IMR-90 (cell line): ENCODE measurements at regions not wholly inside any gene's neighbourhood (a gene's known extent, or its start where the extent isn't known, plus 50 kb on each side); places are given as distances from the start of the nearest gene placed in this dataset.

Source experiments
- ATAC-seq: fragments of 200-7000 bp; cut with Tn5 transposase; 2 replicates; pipeline ENCODE4 v1.9.1; 2020; ENCODE audit warnings: low read depth, mild to moderate bottlenecking, moderate library complexity
- BruUV-seq: library from RNA; stranded (reverse); fragments of 400-500 nt; replicated peaks from 2 replicates; lab custom pipeline; 2021; lab: Mats Ljungman, UMichigan
- CTCF ChIA-PET: fragments of 300-600 bp; formaldehyde crosslinking; extraction: SDS; loops from one replicate; lab custom pipeline; 2021; ENCODE audit warnings: antibody characterized with exemption; lab: Yijun Ruan, JAX
- POLR2A ChIA-PET: fragments of 300-600 bp; sonication (Branson Sonifier 250); formaldehyde crosslinking; loops from one replicate; lab custom pipeline; 2022; ENCODE audit warnings: antibody characterized with exemption; ENCODE audit not compliant: unreplicated experiment; lab: Charles Lee
- DNase-seq: peaks from one replicate; pipeline ENCODE4 v3.0.0; 2013
- H2AFZ ChIP-seq: replicated peaks from 2 replicates; pipeline ENCODE3; 2013; ENCODE audit warnings: low read length, mild to moderate bottlenecking; ENCODE audit not compliant: poor library complexity
- H2AK5ac ChIP-seq: 2 replicates; pipeline ENCODE4 v1.6.1; 2013; ENCODE audit warnings: low read depth, low read length, inconsistent platforms
- H2AK9ac ChIP-seq: replicated peaks from 2 replicates; pipeline ENCODE3; 2013; ENCODE audit warnings: mild to moderate bottlenecking, low read depth, low read length, moderate library complexity; ENCODE audit not compliant: poor library complexity
- H2BK120ac ChIP-seq: 2 replicates; pipeline ENCODE4 v1.6.1; 2013; ENCODE audit warnings: low read depth, low read length, inconsistent platforms
- H2BK15ac ChIP-seq: 3 replicates; pipeline ENCODE4 v1.6.1; 2013; ENCODE audit warnings: low read depth, low read length, inconsistent platforms
- H2BK20ac ChIP-seq: 2 replicates; pipeline ENCODE4 v1.6.1; 2013; ENCODE audit warnings: low read depth, mild to moderate bottlenecking, inconsistent platforms, low read length, moderate library complexity
- H2BK5ac ChIP-seq: 2 replicates; pipeline ENCODE4 v1.6.1; 2013; ENCODE audit warnings: mild to moderate bottlenecking, low read depth, low read length, inconsistent platforms; ENCODE audit not compliant: poor library complexity, severe bottlenecking
- H3K14ac ChIP-seq: replicated peaks from 2 replicates; pipeline ENCODE4 v1.6.1; 2013; ENCODE audit warnings: low read depth, low read length, inconsistent platforms
- H3K18ac ChIP-seq: 2 replicates; pipeline ENCODE4 v1.6.1; 2013; ENCODE audit warnings: low read depth, low read length, control low read depth
- H3K23ac ChIP-seq: 2 replicates; pipeline ENCODE4 v1.6.1; 2013; ENCODE audit warnings: low read depth, low read length, inconsistent platforms
- H3K27ac ChIP-seq: 2 replicates; pipeline ENCODE4 v1.5.1; 2013; ENCODE audit warnings: mild to moderate bottlenecking, control low read depth, low read length; ENCODE audit not compliant: insufficient read depth
- H3K27me3 ChIP-seq: 2 replicates; pipeline ENCODE4 v1.6.1; 2013; ENCODE audit warnings: low read length; ENCODE audit not compliant: control insufficient read depth, insufficient read depth
- H3K36me3 ChIP-seq: 2 replicates; pipeline ENCODE4 v1.6.1; 2013; ENCODE audit warnings: low read length, mixed read lengths; ENCODE audit not compliant: control insufficient read depth, insufficient read depth
- H3K4ac ChIP-seq: 2 replicates; pipeline ENCODE4 v1.6.1; 2013; ENCODE audit warnings: low read depth, low read length, inconsistent platforms
- H3K4me1 ChIP-seq: 2 replicates; pipeline ENCODE4 v1.6.1; 2013; ENCODE audit warnings: low read length, mixed read lengths; ENCODE audit not compliant: control insufficient read depth, insufficient read depth
- H3K4me2 ChIP-seq: 2 replicates; pipeline ENCODE4 v1.6.1; 2013; ENCODE audit warnings: low read depth, mild to moderate bottlenecking, control low read depth, low read length, moderate library complexity
- H3K4me3 ChIP-seq: 2 replicates; pipeline ENCODE4 v1.5.1; 2013; ENCODE audit warnings: low read depth, mild to moderate bottlenecking, control low read depth, low read length, moderate library complexity; ENCODE audit not compliant: insufficient read depth
- H3K56ac ChIP-seq: 2 replicates; pipeline ENCODE4 v1.6.1; 2013; ENCODE audit warnings: low read length, inconsistent platforms; ENCODE audit not compliant: insufficient read depth; ENCODE audit errors: extremely low read depth
- H3K79me1 ChIP-seq, 2 experiments: 2 replicates each; pipeline ENCODE4 v1.6.1; 2013; ENCODE audit warnings: low read length in 2 of 2, inconsistent platforms in 1 of 2, low read depth in 1 of 2
- H3K9ac ChIP-seq: 2 replicates; pipeline ENCODE4 v1.6.1; 2013; ENCODE audit warnings: low read depth, low read length, control low read depth
- H3K9me1 ChIP-seq: 2 replicates; pipeline ENCODE4 v1.6.1; 2013; ENCODE audit warnings: low read length, inconsistent platforms; ENCODE audit not compliant: insufficient read depth
- H3K9me3 ChIP-seq: 2 replicates; pipeline ENCODE4 v1.6.1; 2013; ENCODE audit warnings: low read length; ENCODE audit not compliant: control insufficient read depth, insufficient read depth
- H4K20me1 ChIP-seq: 2 replicates; pipeline ENCODE4 v1.6.1; 2013; ENCODE audit warnings: low read length, inconsistent platforms; ENCODE audit not compliant: insufficient read depth
- H4K5ac ChIP-seq: 2 replicates; pipeline ENCODE4 v1.6.1; 2013; ENCODE audit warnings: mild to moderate bottlenecking, low read depth, low read length, control low read depth
- H4K8ac ChIP-seq, 2 experiments: 2 replicates each; pipeline ENCODE4 v1.6.1; 2013; ENCODE audit warnings: low read depth in 2 of 2, low read length in 2 of 2, control low read depth in 1 of 2, inconsistent platforms in 1 of 2
- H4K91ac ChIP-seq: 2 replicates; pipeline ENCODE4 v1.6.1; 2013; ENCODE audit warnings: low read depth, low read length, inconsistent platforms; ENCODE audit not compliant: insufficient read depth
- BHLHE40 ChIP-seq: fragments of 150-350 bp; IDR thresholded peaks from 2 replicates; pipeline ENCODE4 v1.6.1; 2016; ENCODE audit warnings: mild to moderate bottlenecking, low read depth, low read length
- CEBPB ChIP-seq: IDR thresholded peaks from 2 replicates; pipeline ENCODE4 v1.6.1; 2012; ENCODE audit warnings: low read depth, low read length, improper control_type of control experiment
- CHD1 ChIP-seq: IDR thresholded peaks from 2 replicates; pipeline ENCODE4 v1.6.1; 2012; ENCODE audit warnings: low read depth, low read length, improper control_type of control experiment
- CTCF ChIP-seq: conservative IDR thresholded peaks from 2 replicates; pipeline ENCODE4 v1.5.1; 2012; ENCODE audit warnings: mild to moderate bottlenecking, low read depth, low read length, improper control_type of control experiment
- ELK1 ChIP-seq: fragments of 150-350 bp; IDR thresholded peaks from 2 replicates; pipeline ENCODE4 v1.6.1; 2016; ENCODE audit warnings: low read depth, mild to moderate bottlenecking, low read length, moderate library complexity, borderline replicate concordance
- FOS ChIP-seq: fragments of 150-350 bp; IDR thresholded peaks from 2 replicates; pipeline ENCODE4 v1.6.1; 2016; ENCODE audit warnings: low read depth, low read length
- MAFK ChIP-seq: IDR thresholded peaks from 2 replicates; pipeline ENCODE4 v1.6.1; 2012; ENCODE audit warnings: low read depth, low read length, improper control_type of control experiment
- MAZ ChIP-seq: IDR thresholded peaks from 2 replicates; pipeline ENCODE4 v1.6.1; 2012; ENCODE audit warnings: low read depth, mild to moderate bottlenecking, low read length, improper control_type of control experiment, moderate library complexity, borderline replicate concordance
- MXI1 ChIP-seq: IDR thresholded peaks from 2 replicates; pipeline ENCODE4 v1.6.1; 2012; ENCODE audit warnings: low read depth, mild to moderate bottlenecking, low read length, moderate library complexity, borderline replicate concordance
- NFE2L2 ChIP-seq: fragments of 150-350 bp; IDR thresholded peaks from 2 replicates; pipeline ENCODE4 v1.6.1; 2016; ENCODE audit warnings: low read depth, mild to moderate bottlenecking, low read length
- POLR2A ChIP-seq: IDR thresholded peaks from 2 replicates; pipeline ENCODE4 v1.6.1; 2012; ENCODE audit warnings: mild to moderate bottlenecking, low read depth, low read length
- RAD21 ChIP-seq: IDR thresholded peaks from 2 replicates; pipeline ENCODE4 v1.6.1; 2012; ENCODE audit warnings: low read length, improper control_type of control experiment
- RCOR1 ChIP-seq: IDR thresholded peaks from 2 replicates; pipeline ENCODE4 v1.6.1; 2012; ENCODE audit warnings: mild to moderate bottlenecking, low read length, improper control_type of control experiment; ENCODE audit not compliant: insufficient replicate concordance
- RFX5 ChIP-seq: IDR thresholded peaks from 2 replicates; pipeline ENCODE4 v1.8.0; 2012; ENCODE audit warnings: low read depth, mild to moderate bottlenecking, low read length, moderate library complexity
- SMC3 ChIP-seq: fragments of 150-350 bp; IDR thresholded peaks from 2 replicates; pipeline ENCODE4 v1.6.1; 2016; ENCODE audit warnings: low read depth, mild to moderate bottlenecking, antibody characterized with exemption, low read length, moderate library complexity
- USF2 ChIP-seq: fragments of 150-350 bp; IDR thresholded peaks from 2 replicates; pipeline ENCODE4 v1.6.1; 2017; ENCODE audit warnings: mild to moderate bottlenecking, antibody characterized with exemption, low read length, low read depth
- WGBS, 2 experiments: methylation state at CpG; one replicate each; pipeline versions ENCODE4 v1.1.5 to v1.1.7; 2013; ENCODE audit warnings: missing lambda C conversion rate in 2 of 2; ENCODE audit not compliant: insufficient read length in 1 of 2; ENCODE audit errors: extremely low coverage in 2 of 2; 5-methylcytosine and 5-hydroxymethylcytosine counted together
- dilution Hi-C: fragments of 300-500 bp; cut with HindIII; formaldehyde crosslinking; loops from one replicate; pipeline ENCODE4 v1.14.3; 2018; ENCODE audit warnings: low sequenced_read_pairs; ENCODE audit not compliant: unreplicated experiment
- in situ Hi-C: fragments of 300-500 bp; cut with MboI; formaldehyde crosslinking; loops from 3 replicates; pipeline ENCODE4 v1.14.3; 2019; ENCODE audit warnings: low sequenced_read_pairs, inconsistent platforms, mixed read lengths
- intact Hi-C: fragments of 100-400 bp; cut with micrococcal nuclease; formaldehyde crosslinking; loops from 2 replicates; pipeline ENCODE4 v1.10.0; 2022

- DNase-seq = no peak
- Histone ChIP-seq H2BK5ac (no peak overlapping the region), H2BK15ac (no peak overlapping the region; the same call in 2 of the 3 replicates), H3K4ac (no peak overlapping the region), H4K5ac (no peak overlapping the region), H3K18ac (no peak overlapping the region), H3K79me1 (no peaks in the 10 kb centered on the region), H3K4me1 (peaks cover 8% of the 10 kb centered on the region), H3K27ac (no peak overlapping the region), H3K9me1 (peaks cover 2% of the 10 kb centered on the region; the same call in 1 of the 2 replicates), H4K91ac (no peak overlapping the region), H3K4me3 (no peak overlapping the region), H2AK5ac (no peak overlapping the region), H3K14ac (no peak overlapping the region; the same call in 1 of the 2 replicates), H3K27me3 (no peaks in the 10 kb centered on the region), H3K4me2 (no peak overlapping the region), H3K56ac (no peak overlapping the region), H3K9ac (no peak overlapping the region), H2AK9ac (no peak overlapping the region), H3K23ac (no peak overlapping the region), H2BK20ac (no peak overlapping the region), H2BK120ac (no peak overlapping the region), H3K36me3 (no peaks in the 10 kb centered on the region), H4K20me1 (no peaks in the 10 kb centered on the region), H3K9me3 (no peaks in the 10 kb centered on the region), H2AFZ (no peak overlapping the region), H4K8ac (no peak overlapping the region)
- 92% methylated on average over 1 of the region's 1 CpG; no CpG with 5 or more reads in 1 of the 2 experiments for WGBS, 2 experiments
- ChIA-PET CTCF (no interaction called here), POLR2A (no interaction called here)
- BruUV-seq = no TSS peak
- in situ Hi-C loops = no loop called here
- TF ChIP-seq RCOR1 (no peak), RAD21 (no peak), CHD1 (no peak), FOS (no peak), ELK1 (no peak), BHLHE40 (no peak), MAZ (no peak), CEBPB (no peak), NFE2L2 (no peak), CTCF (no peak), USF2 (no peak), MXI1 (no peak), RFX5 (no peak), SMC3 (no peak), POLR2A (no peak), MAFK (no peak)
- dilution Hi-C loops = no loop called here
- intact Hi-C loops = loop anchor here (10.0 kb wide), 2 partner anchors 316 to 386 kb away; no protein-coding TSS in a partner anchor
- ATAC-seq = no peak
These were observed 50.6 kb upstream of the RAB4A start for GRCh38 chr1:229220163-229220846.
